Activated CD4-positive, alpha-beta T cell treated with anti-CD3 and anti-CD28 coated beads for 4 hours (primary cell): ENCODE measurements at regions not wholly inside any gene's neighbourhood (a gene's known extent, or its start where the extent isn't known, plus 50 kb on each side); places are given as distances from the start of the nearest gene placed in this dataset.
"Not testable (repeated sequence)": the region's sequence is repeated elsewhere in the genome, so short reads cannot be mapped to it uniquely, and the experiment has no call there.

Experiments used
- DNase-seq, 2 donors: peaks; one replicate each; pipeline ENCODE4 v3.0.0-alpha.2; 2020

GRCh38 chr11:72525466-72525865 lies 91.1 kb upstream of the CLPB start:
- no peak for DNase-seq

DNA sequence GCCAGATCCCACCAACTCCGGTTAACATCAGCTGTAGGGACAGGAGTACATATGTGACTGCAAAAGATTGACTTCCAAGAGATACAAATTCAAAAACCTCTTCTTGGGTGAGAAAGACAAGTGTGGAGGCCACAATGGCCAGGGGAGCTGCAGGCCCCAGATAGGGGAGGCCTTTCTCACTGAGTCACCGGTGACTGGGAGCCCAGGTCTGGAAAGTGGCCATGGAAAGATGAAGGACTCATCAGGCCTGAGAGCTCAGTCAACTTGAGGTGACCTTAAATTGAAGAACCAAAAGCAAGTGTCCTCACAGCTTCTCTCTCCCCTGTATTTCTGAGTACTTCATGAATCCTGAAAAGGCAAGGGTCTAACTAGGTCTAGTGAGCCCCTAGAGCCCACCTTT lies 90.4 kb upstream of the CLPB start:
- no peak for DNase-seq

DNA sequence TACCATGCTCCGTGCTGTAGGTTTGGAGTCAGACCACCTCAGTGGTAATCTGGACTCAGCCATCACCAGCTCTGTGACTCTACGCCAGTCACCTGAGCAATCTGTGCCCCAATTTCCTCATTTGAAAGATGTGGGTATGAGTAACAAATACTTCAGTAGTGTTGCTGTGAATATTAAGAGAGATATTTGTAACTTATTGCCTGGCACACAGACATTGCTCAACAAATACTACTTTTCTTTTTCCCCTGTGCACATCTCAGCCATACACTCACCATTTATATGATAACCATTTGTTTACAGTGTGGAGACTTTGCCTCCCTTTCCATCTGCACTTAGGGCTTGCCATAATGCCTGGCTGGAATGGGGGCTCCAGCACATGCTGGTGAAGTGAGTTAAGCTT lies 89.7 kb upstream of the CLPB start:
- no peak for DNase-seq

- no peak for DNase-seq
These were observed 87.9 kb upstream of the CLPB start for GRCh38 chr11:72522186-72522585.

DNA sequence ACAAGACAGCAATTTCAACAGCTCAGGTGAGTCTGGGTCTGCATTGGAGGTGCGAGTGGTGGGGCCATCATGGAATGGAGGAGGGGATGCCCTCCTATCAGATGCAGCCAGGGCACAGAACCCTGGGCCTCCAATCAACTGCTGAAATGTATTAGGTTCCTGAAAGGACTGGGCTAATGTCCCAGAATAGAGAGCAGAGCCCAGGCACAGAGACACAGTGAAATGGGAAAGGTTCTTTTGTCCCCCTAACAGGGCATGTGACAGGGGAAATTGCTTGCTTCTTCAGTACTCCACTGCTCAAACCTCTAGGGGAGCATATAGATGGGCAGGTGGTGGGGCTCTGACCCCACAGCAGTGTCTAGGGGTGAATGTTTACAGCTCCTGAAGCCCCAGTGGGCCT lies 87.3 kb upstream of the CLPB start:
- no peak for DNase-seq

DNA sequence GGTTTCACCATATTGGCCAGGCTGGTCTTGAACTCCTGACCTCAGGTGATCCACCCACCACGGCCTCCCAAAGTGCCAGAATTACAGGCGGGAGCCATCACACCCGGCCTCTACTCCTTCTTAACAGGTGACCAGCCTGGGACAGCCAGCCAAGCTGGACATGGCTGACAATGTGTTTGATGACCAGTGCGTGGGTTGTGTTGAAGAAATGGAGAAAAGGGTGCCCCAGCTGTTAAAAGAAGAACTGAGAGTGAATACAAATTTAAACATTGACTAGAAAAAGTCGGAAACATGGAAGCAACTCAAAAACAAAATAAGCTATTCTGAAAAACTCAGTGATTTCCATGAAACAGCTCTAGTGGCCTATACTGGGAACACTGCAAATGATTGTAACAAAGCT lies 86.5 kb upstream of the CLPB start:
- no peak for DNase-seq

DNA sequence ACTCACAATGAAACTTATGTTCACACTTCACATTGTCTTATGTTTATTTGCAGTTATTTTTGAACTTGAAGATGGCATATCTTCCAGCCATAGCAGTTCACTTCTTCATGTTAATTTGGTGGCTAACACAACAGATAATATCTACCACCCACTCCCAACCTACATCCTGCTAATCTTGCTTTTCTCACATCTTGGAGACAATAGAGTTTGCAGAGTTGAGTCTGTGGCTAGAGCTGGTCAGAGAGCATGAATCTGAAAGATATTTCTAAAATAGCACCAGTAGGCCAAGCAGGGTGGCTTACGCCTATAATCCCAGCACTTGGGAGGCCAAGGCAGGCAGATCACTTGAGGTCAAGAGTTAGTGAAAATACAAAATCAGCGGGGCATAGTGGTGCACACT lies 85.6 kb upstream of the CLPB start:
- not testable (repeated sequence) for DNase-seq

DNA sequence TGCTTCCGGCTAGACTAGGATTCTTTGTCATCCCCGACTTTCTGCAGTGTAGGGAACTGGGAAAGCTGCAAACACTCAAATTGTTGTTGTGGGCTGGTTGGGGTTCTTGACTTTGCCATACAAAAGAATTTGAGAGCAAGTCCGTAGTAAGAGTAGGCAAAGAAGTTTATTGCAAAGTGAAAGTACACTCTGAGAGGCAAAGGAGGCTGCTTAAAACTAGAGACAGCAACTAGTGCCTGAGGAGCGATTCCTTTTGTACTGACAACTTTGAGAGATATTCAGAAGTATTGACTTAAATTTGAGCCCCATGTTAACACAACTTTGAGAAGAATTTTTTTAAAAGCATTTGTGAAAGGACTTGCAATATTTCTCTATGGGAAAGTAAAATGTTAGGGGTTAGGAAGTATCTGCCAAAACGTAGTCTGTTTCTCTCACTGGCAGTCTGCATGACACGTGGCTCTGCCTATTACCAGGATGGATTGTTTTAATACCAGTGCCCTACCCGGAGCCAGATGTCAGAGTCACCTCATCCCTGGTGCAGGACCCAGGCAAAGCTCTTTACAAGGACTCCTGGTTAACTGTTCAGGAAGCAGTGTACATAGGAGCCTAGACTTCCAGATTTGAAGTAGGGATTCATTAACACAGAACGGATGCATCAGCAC lies 85.0 kb upstream of the CLPB start:
- peak in 1 of 2 donors; percentile 11 for DNase-seq

DNA sequence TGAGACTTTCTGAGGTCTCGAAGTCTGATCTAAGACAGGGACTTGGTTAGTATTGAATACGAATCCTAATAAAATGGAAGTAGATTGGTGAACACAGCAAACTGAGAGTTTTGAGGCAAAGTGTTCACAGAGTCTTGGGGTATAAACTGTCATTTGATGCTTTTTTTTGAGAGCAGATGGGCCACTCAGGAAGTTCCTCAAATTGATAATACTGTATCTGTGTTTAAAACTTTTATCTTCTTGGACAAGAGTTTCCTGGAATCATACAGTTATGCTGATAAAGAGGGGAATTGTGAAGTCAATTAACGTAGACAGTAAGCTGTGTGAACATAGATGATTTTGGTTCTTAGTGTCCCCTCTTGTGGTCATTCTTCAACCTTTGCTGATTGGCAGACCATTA lies 80.0 kb upstream of the CLPB start:
- no peak for DNase-seq

DNA sequence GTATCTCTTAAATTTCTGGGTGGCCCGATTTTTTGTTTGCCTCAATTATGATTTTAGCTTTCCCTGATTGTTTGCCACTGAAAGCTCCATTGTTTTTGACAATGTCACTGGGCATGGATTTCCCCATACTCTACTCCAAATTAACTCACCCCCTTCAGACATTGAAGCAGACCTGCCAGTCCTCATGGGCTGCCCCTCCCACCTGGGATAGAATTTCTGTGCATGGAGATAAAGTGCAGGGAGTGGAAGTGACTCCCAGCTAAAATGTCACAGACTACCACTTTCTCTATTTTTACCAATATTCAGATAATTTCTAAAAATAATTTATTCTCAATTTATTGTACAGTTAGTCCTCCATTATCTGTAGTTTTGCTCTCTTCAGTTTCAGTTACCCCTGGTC lies 79.1 kb upstream of the CLPB start:
- DNase-seq = no peak

GRCh38 chr11:72512956-72513355 lies 78.6 kb upstream of the CLPB start:
- DNase-seq = no peak

DNA sequence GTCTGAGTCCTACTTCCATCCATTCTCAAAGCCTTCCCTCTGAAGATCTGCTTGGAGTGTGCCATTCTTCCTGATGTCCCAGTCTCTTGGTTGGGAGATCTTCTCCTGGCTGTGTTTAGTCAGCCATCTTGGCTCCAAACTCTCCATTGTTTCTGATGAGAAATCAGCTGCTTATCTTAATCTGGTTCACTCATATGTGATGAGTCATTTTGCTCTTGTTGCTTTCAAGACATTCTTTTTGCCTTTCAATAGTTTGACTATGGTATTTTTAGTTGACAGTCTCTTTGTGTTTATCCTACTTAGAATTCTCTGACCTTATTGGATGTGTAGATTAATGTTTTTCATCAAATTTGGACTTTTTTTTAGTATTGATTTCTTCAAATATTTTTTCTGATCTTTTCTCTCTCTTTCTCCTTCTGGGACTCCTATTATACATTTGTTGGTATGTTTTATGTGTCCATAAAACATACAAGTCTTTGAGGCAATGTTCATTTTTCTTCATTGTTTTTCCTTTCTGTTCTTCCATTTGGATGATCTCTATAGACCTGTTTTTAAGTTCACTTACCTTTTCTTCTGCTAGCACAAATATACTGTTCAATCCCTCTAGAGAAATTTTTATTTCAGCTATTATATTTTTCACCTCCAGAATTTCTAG lies 77.2 kb upstream of the CLPB start:
- DNase-seq = no peak

DNA sequence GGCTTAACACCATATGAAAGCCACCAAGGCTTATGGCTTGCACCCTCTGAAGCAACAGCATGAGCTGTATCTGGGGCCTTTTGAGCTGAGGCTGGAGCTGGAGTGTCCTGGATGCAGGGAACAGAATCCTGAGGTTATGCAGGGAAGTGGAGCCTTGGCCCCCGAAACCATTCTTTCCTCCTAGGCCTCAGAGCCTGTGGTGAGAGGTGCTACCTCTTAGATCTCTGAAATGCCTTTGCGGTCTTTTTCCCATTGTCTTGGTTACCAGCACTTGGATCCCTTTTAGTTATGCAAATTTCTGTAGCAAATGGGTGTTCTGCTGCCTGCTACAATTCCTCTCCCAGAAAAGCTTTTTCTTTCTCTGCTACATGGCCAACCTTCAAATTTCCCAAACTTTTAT lies 72.7 kb upstream of the CLPB start:
- DNase-seq = no peak

DNA sequence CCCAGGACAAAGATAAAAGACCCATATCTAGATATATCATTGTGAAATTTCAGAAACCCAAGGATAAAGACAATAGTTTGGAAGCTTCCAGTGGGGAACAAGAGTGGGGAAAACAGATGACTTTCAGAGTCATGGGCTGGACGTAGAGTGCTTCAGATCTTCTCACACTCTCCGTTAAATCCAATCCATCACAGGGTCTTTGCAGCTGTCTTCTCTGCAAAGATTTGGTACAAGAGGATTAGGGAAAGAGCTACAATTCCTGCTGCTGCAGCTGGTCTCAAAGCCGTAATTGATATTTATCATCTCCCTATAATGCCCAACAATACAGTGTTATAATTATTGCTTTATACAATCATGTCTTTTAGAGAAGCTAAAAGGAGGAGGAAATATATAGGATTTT lies 63.4 kb upstream of the CLPB start:
- DNase-seq = no peak

GRCh38 chr11:72494109-72494429 lies 59.7 kb upstream of the CLPB start:
- no peak for DNase-seq

DNA sequence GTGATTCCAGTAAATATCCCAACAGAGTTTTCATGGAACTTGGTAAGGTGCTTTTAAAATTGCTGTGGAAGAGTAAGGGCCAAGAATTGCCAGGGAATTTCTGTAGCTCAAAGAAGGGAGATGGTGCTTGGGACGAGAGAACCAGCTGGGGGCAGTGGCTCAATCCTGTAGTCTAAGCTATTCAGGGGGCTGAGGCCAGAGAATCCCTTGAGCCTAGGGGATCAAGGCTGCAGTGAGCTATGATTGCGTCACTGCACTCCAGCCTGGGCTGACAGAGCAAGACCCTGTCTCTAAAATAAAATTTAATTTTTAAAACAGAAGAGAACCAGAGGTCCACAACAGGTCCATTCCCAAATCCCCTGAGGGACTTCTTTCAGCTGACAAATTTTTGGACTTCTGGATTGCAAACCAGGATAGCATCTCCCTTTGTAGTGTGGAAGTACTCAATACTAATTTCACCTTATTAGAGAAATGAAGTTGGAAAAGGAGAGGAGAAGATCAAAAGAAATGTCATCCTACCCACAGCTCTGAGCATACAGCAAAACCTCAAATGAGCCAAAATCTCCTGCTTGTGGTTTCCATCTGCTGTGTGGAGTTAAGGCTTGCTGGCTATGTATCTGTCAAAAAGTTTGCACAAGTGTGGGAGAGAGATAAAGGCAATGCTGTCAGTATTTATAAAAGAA lies 59.2 kb upstream of the CLPB start:
- DNase-seq = no peak

- no peak for DNase-seq
These were observed 56.7 kb upstream of the CLPB start for GRCh38 chr11:72491001-72491400.
